Vagina (tissue), 2 donors: ENCODE measurements at regions not wholly inside any gene's neighbourhood (a gene's known extent, or its start where the extent isn't known, plus 50 kb on each side); places are given as distances from the start of the nearest gene placed in this dataset.

Experiments used
- POLR2A ChIP-seq, 2 donors: fragments of 450-650 bp; IDR thresholded peaks; one replicate each; pipeline ENCODE4 v1.6.1; 2017; ENCODE audit warnings: antibody characterized with exemption in 2 of 2, mild to moderate bottlenecking in 2 of 2, moderate library complexity in 2 of 2
- TF ChIP-seq, protein P1 (sequence below), 3 experiments: fragments of 450-650 bp in 2 of 3; fragments of 200-600 bp in 1 of 3; sonication (generic) in 1 of 3; IDR thresholded peaks; one replicate each; pipeline ENCODE4 v1.5.1; 2017 to 2019; ENCODE audit warnings: antibody characterized with exemption in 3 of 3, mild to moderate bottlenecking in 2 of 3, moderate library complexity in 2 of 3

DNA sequence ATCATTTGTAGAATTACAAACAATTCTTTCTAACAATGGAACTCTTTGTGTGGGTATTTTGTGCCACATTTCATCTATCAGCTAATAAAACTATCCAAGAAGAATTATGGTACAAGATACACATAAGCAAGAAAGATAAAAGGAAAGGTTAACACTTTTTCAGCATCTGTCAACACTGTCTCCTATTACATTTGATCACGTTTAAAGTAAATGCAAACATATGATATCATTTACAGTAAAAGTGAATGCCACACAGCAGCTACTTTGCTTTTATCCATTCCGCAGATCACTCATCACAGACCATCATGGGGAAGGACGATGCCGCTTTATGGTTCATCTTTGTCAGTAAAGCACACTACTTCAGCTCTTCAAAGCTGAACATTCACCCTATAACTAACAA lies 456.4 kb upstream of the MANEA start:
- no peak for TF ChIP-seq POLR2A (IDR thresholded peaks at IDR 0.05)
- TF ChIP-seq, protein P1, sequence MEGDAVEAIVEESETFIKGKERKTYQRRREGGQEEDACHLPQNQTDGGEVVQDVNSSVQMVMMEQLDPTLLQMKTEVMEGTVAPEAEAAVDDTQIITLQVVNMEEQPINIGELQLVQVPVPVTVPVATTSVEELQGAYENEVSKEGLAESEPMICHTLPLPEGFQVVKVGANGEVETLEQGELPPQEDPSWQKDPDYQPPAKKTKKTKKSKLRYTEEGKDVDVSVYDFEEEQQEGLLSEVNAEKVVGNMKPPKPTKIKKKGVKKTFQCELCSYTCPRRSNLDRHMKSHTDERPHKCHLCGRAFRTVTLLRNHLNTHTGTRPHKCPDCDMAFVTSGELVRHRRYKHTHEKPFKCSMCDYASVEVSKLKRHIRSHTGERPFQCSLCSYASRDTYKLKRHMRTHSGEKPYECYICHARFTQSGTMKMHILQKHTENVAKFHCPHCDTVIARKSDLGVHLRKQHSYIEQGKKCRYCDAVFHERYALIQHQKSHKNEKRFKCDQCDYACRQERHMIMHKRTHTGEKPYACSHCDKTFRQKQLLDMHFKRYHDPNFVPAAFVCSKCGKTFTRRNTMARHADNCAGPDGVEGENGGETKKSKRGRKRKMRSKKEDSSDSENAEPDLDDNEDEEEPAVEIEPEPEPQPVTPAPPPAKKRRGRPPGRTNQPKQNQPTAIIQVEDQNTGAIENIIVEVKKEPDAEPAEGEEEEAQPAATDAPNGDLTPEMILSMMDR (IDR thresholded peaks at IDR 0.05), result no peak
